ELF-1 (cell line): ENCODE measurements at regions not wholly inside any gene's neighbourhood (a gene's known extent, or its start where the extent isn't known, plus 50 kb on each side); places are given as distances from the start of the nearest gene placed in this dataset.

ENCODE experiments used
- DNase-seq: peaks from one replicate; pipeline ENCODE4 v3.0.0-alpha.2; 2016; ENCODE audit warnings: low read depth, low spot score

- no peak for DNase-seq
Observed at GRCh38 chr20:50312682-50313521, 122.3 kb downstream of the CEBPB start.

GRCh38 chr20:50313522-50313820 lies 122.8 kb downstream of the CEBPB start:
- DNase-seq, result no peak

- no peak for DNase-seq
Observed at GRCh38 chr20:50313827-50314677, 123.4 kb downstream of the CEBPB start.

- no peak for DNase-seq
Observed at GRCh38 chr20:50314678-50315335, 124.2 kb downstream of the CEBPB start.

GRCh38 chr20:50315586-50316551 lies 125.2 kb downstream of the CEBPB start:
- DNase-seq, result no peak

- DNase-seq, result no peak
Observed at GRCh38 chr20:50317116-50317515, 126.5 kb downstream of the CEBPB start.

GRCh38 chr20:50317609-50318008 lies 127.0 kb downstream of the CEBPB start:
- no peak for DNase-seq

GRCh38 chr20:50318710-50319109 lies 128.1 kb downstream of the CEBPB start:
- no peak for DNase-seq

GRCh38 chr20:50320005-50320900 lies 129.6 kb downstream of the CEBPB start:
- no peak for DNase-seq

GRCh38 chr20:50320901-50321796 lies 130.5 kb downstream of the CEBPB start:
- DNase-seq, result peak; percentile 96

GRCh38 chr20:50321797-50322480 lies 131.3 kb downstream of the CEBPB start:
- DNase-seq, result no peak

GRCh38 chr20:50322703-50323131 lies 132.1 kb downstream of the CEBPB start:
- no peak for DNase-seq

- DNase-seq, result no peak
Observed at GRCh38 chr20:50323209-50323608, 132.6 kb downstream of the CEBPB start.

GRCh38 chr20:50323777-50324775 lies 133.4 kb downstream of the CEBPB start:
- DNase-seq, result no peak

GRCh38 chr20:50325215-50325614 lies 134.6 kb downstream of the CEBPB start:
- no peak for DNase-seq

GRCh38 chr20:50325651-50326050 lies 135.0 kb downstream of the CEBPB start:
- DNase-seq, result no peak

GRCh38 chr20:50327666-50328065 lies 137.0 kb downstream of the CEBPB start:
- DNase-seq, result no peak
